ENCODE measurements at regions not wholly inside any gene's neighbourhood (a gene's known extent, or its start where the extent isn't known, plus 50 kb on each side); places are given as distances from the start of the nearest gene placed in this dataset.
"Not testable (repeated sequence)": the region's sequence is repeated elsewhere in the genome, so short reads cannot be mapped to it uniquely, and the experiment has no call there.

GRCh38 chr18:78410094-78410786, 569.4 kb upstream of the SALL3 start:
- ChIA-PET POLR2A (no interaction called here), CTCF (no interaction called here)

- ChIA-PET POLR2A (no interaction called here), CTCF (interaction anchor here (0.9 kb wide), 1 partner anchor 94 kb away, joined by 3 read pairs; no protein-coding TSS in a partner anchor)
Observed at GRCh38 chr18:78411539-78411938, 568.1 kb upstream of the SALL3 start.

- CTCF ChIA-PET = no interaction called here
- POLR2A ChIA-PET = no interaction called here
Observed at GRCh38 chr18:78414302-78414701, 565.3 kb upstream of the SALL3 start.

DNA sequence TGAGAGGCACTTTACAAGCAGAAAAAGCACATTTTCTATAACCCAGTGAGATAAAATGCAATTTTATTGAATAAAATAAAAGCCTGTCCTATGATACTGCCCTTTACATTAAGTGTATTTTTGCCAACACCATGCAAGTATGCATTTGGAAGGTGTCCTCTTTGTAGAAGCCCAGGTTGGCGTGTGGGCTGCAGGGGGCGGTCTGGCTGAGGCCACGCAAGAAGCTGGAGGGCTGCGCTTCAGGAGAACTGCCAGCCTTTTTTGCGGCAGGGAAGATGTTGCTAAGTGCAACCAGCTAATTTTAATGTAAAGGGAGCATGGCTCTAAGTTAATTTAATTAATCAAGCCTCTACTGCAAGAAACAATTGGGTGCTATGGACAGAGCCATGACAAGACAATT, 562.8 kb upstream of the SALL3 start:
- POLR2A ChIA-PET = no interaction called here
- CTCF ChIA-PET = no interaction called here

- ChIA-PET POLR2A (no interaction called here), CTCF (no interaction called here)
Observed at GRCh38 chr18:78418379-78418778, 561.2 kb upstream of the SALL3 start.

DNA sequence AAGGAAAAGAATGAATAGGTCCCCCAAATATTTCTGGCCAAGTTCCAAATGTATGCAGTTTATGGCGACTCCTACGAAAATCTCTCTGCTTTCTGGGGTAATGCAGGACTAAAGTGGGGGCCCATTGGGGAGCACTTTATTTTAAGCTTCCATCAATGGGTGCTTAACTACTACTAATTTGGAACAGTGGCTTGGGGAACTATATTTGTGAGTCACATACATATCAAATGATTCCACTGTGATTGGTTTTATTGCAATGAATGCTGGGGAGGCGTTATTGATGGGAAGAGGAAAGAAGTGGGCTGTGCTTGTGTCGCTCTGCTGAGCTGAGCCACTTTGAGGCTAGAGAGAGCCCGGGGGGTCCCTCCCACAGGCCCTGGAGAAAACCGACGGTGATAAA, 560.4 kb upstream of the SALL3 start:
- ChIA-PET CTCF (no interaction called here), POLR2A (no interaction called here)

- ChIA-PET POLR2A (no interaction called here), CTCF (no interaction called here)
Observed at GRCh38 chr18:78420116-78420515, 559.5 kb upstream of the SALL3 start.

- POLR2A ChIA-PET = no interaction called here
- CTCF ChIA-PET = no interaction called here
Observed at GRCh38 chr18:78421392-78421791, 558.2 kb upstream of the SALL3 start.

DNA sequence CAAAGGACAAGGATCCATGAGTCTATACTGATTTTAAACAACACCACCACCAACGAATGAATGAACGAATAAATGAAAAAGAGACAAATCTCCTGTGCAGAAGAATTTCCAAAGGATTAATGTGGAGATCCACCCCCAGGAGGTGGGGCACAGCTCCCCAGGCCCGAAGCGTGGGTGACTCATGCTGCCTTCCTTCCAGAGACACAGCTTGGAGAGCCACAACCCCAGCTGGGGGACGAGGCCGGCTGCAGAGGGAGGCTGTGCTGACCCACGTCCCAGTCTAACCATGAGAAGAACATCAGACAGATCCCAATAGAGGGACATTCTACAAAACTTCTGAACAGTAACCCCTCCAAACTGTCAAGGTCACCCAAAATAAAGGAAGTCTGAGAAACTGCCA, 557.3 kb upstream of the SALL3 start:
- ChIA-PET POLR2A (no interaction called here), CTCF (no interaction called here)

- CTCF ChIA-PET = no interaction called here
- POLR2A ChIA-PET = no interaction called here
Observed at GRCh38 chr18:78423811-78424210, 555.8 kb upstream of the SALL3 start.

GRCh38 chr18:78424403-78425018, 555.1 kb upstream of the SALL3 start:
- CTCF ChIA-PET = no interaction called here
- POLR2A ChIA-PET = no interaction called here

- CTCF ChIA-PET = no interaction called here
- POLR2A ChIA-PET = no interaction called here
Observed at GRCh38 chr18:78425019-78425412, 554.6 kb upstream of the SALL3 start.

- CTCF ChIA-PET = no interaction called here
- POLR2A ChIA-PET = no interaction called here
Observed at GRCh38 chr18:78427081-78427480, 552.5 kb upstream of the SALL3 start.

GRCh38 chr18:78429127-78430108, 550.2 kb upstream of the SALL3 start:
- POLR2A ChIA-PET = no interaction called here
- CTCF ChIA-PET = no interaction called here

GRCh38 chr18:78430131-78430758, 549.4 kb upstream of the SALL3 start:
- CTCF ChIA-PET = no interaction called here
- POLR2A ChIA-PET = no interaction called here

- POLR2A ChIA-PET = no interaction called here
- CTCF ChIA-PET = no interaction called here
Observed at GRCh38 chr18:78431606-78432005, 548.0 kb upstream of the SALL3 start.

GRCh38 chr18:78433562-78433961, 546.1 kb upstream of the SALL3 start:
- CTCF ChIA-PET = no interaction called here
- POLR2A ChIA-PET = no interaction called here

DNA sequence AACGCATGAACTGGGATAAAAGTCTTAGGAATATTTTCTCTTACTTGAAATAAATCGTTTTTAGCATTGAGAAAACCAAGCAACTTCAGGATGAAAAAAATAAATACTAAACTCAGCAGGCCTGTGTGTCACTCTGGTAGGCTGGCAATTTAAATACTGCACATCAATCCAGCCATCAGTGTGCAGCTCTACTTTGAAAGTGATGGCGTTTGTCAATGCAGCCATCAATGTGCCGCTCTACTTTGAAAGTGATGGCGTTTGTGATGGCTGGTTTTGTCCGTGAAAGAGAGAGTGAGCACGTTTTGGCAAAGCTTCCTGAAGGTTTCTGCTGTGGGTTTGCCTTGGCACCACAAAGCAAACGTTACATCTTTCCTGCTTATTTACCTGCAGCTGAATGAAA, 543.5 kb upstream of the SALL3 start:
- POLR2A ChIA-PET = no interaction called here
- CTCF ChIA-PET = no interaction called here

DNA sequence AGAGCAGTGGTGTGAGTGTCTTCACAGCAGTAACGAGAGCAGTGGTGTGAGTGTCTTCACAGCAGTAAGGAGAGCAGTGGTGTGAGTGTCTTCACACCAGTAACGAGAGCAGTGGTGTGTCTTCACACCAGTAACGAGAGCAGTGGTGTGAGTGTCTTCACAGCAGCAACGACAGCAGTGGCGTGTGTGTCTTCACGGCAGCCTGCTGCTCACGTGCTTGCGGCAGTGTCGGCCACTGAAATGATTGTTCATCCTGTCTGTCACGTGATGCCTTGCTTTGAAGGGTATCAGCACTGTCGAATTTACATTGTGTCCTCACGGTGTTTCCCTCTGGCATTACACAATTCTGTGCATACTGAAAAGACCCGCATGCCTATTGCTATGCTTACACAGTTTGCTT, 541.4 kb upstream of the SALL3 start:
- POLR2A ChIA-PET, CTCF ChIA-PET: not testable (repeated sequence)

GRCh38 chr18:78445880-78446279, 533.7 kb upstream of the SALL3 start:
- POLR2A ChIA-PET = no interaction called here
- CTCF ChIA-PET = no interaction called here

GRCh38 chr18:78447211-78447610, 532.4 kb upstream of the SALL3 start:
- CTCF ChIA-PET = no interaction called here
- POLR2A ChIA-PET = no interaction called here
